HCT116 (cell line): ENCODE measurements at regions not wholly inside any gene's neighbourhood (a gene's known extent, or its start where the extent isn't known, plus 50 kb on each side); places are given as distances from the start of the nearest gene placed in this dataset.

Source experiments
- CTCF ChIP-seq, 3 experiments: fragments of 200-600 bp in 1 of 3; sonication (generic) in 1 of 3; IDR thresholded peaks in 2 of 3; conservative IDR thresholded peaks in 1 of 3; 2 replicates each; pipeline ENCODE4 v1.5.1; 2012 to 2017; ENCODE audit warnings: low read depth in 2 of 3, low read length in 2 of 3, antibody characterized with exemption in 1 of 3, borderline replicate concordance in 1 of 3, control low read depth in 1 of 3, mild to moderate bottlenecking in 1 of 3, mixed read lengths in 1 of 3, mixed run types in 1 of 3, moderate library complexity in 1 of 3; ENCODE audit not compliant: insufficient read depth in 1 of 3
- EZH2 ChIP-seq: fragments of 200-600 bp; sonication (generic); IDR thresholded peaks from 2 replicates; pipeline ENCODE4 v1.6.1; 2017; ENCODE audit warnings: antibody characterized with exemption, mixed run types
- EZH2phosphoT487 ChIP-seq: fragments of 200-600 bp; IDR thresholded peaks from 2 replicates; pipeline ENCODE4 v1.6.1; 2018; ENCODE audit warnings: antibody characterized with exemption, borderline replicate concordance
- FOSL1 ChIP-seq: IDR thresholded peaks from 2 replicates; pipeline ENCODE4 v1.6.1; 2012; ENCODE audit warnings: low read depth
- JUND ChIP-seq: IDR thresholded peaks from 2 replicates; pipeline ENCODE4 v1.6.1; 2012
- POLR2A ChIP-seq: IDR thresholded peaks from 2 replicates; pipeline ENCODE4 v1.7.0; 2011; ENCODE audit warnings: borderline replicate concordance; ENCODE audit not compliant: insufficient read depth, insufficient read length; ENCODE audit errors: extremely low read depth
- POLR2AphosphoS5 ChIP-seq: IDR thresholded peaks from 2 replicates; pipeline ENCODE4 v1.6.1; 2011; ENCODE audit warnings: mild to moderate bottlenecking, low read depth, low read length, moderate library complexity
- RAD21 ChIP-seq: IDR thresholded peaks from 2 replicates; pipeline ENCODE4 v1.6.1; 2012; ENCODE audit warnings: low read depth, mild to moderate bottlenecking
- SIN3A ChIP-seq: IDR thresholded peaks from 2 replicates; pipeline ENCODE4 v1.6.1; 2012; ENCODE audit warnings: low read depth
- SRF ChIP-seq: IDR thresholded peaks from 2 replicates; pipeline ENCODE4 v1.6.1; 2012; ENCODE audit warnings: low read depth
- TCF7L2 ChIP-seq: IDR thresholded peaks from 2 replicates; pipeline ENCODE4 v1.7.0; 2011; ENCODE audit warnings: borderline replicate concordance, inconsistent platforms; ENCODE audit not compliant: insufficient read depth, insufficient read length; ENCODE audit errors: extremely low read depth
- YY1 ChIP-seq: IDR thresholded peaks from 2 replicates; pipeline ENCODE4 v1.6.1; 2011; ENCODE audit warnings: low read length, low read depth, moderate library complexity, mild to moderate bottlenecking; ENCODE audit not compliant: insufficient replicate concordance; ENCODE audit errors: extremely low read depth
- ZBTB33 ChIP-seq: IDR thresholded peaks from 2 replicates; pipeline ENCODE4 v1.6.1; 2011; ENCODE audit warnings: mild to moderate bottlenecking, low read length, moderate library complexity; ENCODE audit not compliant: insufficient replicate concordance; ENCODE audit errors: extremely low read depth
- ZNF274 ChIP-seq: fragments of 200-500 bp; sonication (Bioruptor generic); IDR thresholded peaks from 2 replicates; pipeline ENCODE4 v1.6.1; 2014; ENCODE audit warnings: mild to moderate bottlenecking, low read depth, low read length, inconsistent platforms

GRCh38 chr4:24073948-24074347 is 184.1 kb upstream of the PPARGC1A start:
- no peak for TF ChIP-seq SIN3A
- no peak for TF ChIP-seq POLR2A
- TF ChIP-seq ZNF274: no peak
- TF ChIP-seq POLR2AphosphoS5: no peak
- TF ChIP-seq JUND: no peak
- TF ChIP-seq EZH2: no peak
- TF ChIP-seq RAD21: no peak
- no peak for TF ChIP-seq TCF7L2
- TF ChIP-seq CTCF (IDR thresholded peaks at IDR 0.05 in 2 of 3, conservative IDR thresholded peaks at IDR 0.05 in 1 of 3; ENCODE audit: borderline replicate concordance in 1 of 3, insufficient read depth in 1 of 3, low read depth in 2 of 3, low read length in 2 of 3): no peak
- TF ChIP-seq ZBTB33: no peak
- no peak for TF ChIP-seq YY1
- TF ChIP-seq SRF: no peak
- TF ChIP-seq EZH2phosphoT487: no peak
- TF ChIP-seq FOSL1: no peak
